ENCODE measurements at regions not wholly inside any gene's neighbourhood (a gene's known extent, or its start where the extent isn't known, plus 50 kb on each side); places are given as distances from the start of the nearest gene placed in this dataset.
"Not testable (repeated sequence)": the region's sequence is repeated elsewhere in the genome, so short reads cannot be mapped to it uniquely, and the experiment has no call there.

GRCh38 chr13:81406639-81407292, 1065.8 kb upstream of the SPRY2 start:
- no peak for DNase-seq

DNA sequence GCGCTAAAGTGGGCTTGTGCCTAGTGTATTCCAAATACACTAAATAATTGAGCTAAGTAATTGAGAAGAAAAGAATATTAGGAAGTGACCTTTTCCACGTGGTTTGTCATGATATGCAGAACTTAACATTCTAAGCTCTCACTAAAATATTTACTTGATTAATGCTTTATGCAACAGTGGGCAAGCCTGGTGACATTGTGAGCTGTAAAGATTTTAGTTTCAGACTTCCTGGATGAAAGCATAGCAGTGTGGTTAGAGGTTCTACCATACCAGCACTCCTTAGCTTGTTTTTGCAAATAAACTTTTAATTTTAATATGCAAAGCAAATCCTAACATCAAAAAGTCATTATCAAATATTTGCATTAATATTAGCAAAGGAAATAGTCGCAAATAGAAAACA, 1065.1 kb upstream of the SPRY2 start:
- no peak for DNase-seq

GRCh38 chr13:81396192-81396591, 1055.3 kb upstream of the SPRY2 start:
- no peak for DNase-seq

- no peak for DNase-seq
Observed at GRCh38 chr13:81395368-81395767, 1054.4 kb upstream of the SPRY2 start.

GRCh38 chr13:81394640-81395039, 1053.7 kb upstream of the SPRY2 start:
- no peak for DNase-seq

GRCh38 chr13:81393721-81394120, 1052.8 kb upstream of the SPRY2 start:
- no peak for DNase-seq

DNA sequence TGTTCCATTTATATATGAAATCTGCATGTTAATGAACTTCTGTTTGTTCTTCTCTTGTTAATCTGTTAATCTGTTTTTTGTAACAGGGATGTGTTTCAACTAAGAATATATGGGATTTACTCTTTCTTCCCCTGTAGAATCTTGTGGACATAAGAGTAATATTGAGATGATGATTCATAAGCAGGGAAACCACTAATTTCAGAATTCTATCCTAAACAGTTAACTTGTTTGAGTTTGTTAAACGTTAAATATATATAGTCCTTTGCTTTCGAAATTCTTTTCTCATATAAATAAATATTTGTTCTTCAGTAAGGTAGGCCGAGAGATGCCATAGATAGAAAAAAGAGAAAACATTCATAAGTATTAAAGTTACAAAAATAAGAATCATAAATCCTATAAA, 1052.2 kb upstream of the SPRY2 start:
- DNase-seq, result no peak

DNA sequence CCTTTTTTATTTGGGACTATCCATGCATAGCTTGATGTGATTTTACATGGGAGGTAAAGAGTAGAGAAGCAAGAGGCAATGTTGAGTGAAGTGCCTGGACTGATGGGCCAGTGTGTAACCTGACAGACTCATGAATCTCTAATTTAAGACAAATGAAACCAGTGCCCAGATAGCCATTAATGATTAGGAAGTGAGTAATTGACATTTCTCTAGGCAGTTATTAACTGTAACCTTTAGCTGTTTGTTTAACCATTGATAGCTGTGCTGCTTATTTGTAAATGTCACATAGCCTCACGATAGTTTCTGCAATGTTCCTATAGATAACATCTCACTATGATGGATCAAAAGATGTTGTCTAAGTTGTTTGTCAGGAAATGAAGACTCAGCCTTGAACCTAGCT, 1047.5 kb upstream of the SPRY2 start:
- DNase-seq, result no peak

GRCh38 chr13:81383444-81383843, 1042.5 kb upstream of the SPRY2 start:
- DNase-seq, result no peak

GRCh38 chr13:81382246-81382645, 1041.3 kb upstream of the SPRY2 start:
- no peak for DNase-seq

- DNase-seq, result no peak
Observed at GRCh38 chr13:81381560-81381959, 1040.6 kb upstream of the SPRY2 start.

GRCh38 chr13:81379183-81379582, 1038.3 kb upstream of the SPRY2 start:
- DNase-seq, result no peak

GRCh38 chr13:81377921-81378320, 1037.0 kb upstream of the SPRY2 start:
- DNase-seq, result no peak

- no peak for DNase-seq
Observed at GRCh38 chr13:81375709-81376108, 1034.8 kb upstream of the SPRY2 start.

DNA sequence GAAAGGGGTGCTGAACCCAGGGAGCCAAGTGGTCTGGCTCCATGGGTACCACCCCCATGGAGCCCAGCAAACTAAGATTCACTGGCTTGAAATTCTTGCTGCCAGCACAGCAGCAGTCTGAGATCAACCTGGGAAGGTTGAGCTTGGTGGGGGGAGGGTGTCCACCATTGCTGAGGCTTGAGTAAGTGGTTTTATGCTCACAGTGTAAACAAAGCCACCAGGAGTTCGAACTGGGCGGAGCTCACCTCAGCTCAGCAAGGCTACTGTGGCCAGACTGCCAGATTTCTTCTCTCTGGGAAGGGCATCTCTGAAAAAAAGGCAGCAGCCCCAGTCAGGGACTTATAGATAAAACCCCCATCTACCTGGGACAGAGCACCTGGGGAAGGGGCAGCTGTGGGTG, 1021.8 kb upstream of the SPRY2 start:
- not testable (repeated sequence) for DNase-seq

- DNase-seq, result no peak
Observed at GRCh38 chr13:81350056-81350455, 1009.1 kb upstream of the SPRY2 start.

DNA sequence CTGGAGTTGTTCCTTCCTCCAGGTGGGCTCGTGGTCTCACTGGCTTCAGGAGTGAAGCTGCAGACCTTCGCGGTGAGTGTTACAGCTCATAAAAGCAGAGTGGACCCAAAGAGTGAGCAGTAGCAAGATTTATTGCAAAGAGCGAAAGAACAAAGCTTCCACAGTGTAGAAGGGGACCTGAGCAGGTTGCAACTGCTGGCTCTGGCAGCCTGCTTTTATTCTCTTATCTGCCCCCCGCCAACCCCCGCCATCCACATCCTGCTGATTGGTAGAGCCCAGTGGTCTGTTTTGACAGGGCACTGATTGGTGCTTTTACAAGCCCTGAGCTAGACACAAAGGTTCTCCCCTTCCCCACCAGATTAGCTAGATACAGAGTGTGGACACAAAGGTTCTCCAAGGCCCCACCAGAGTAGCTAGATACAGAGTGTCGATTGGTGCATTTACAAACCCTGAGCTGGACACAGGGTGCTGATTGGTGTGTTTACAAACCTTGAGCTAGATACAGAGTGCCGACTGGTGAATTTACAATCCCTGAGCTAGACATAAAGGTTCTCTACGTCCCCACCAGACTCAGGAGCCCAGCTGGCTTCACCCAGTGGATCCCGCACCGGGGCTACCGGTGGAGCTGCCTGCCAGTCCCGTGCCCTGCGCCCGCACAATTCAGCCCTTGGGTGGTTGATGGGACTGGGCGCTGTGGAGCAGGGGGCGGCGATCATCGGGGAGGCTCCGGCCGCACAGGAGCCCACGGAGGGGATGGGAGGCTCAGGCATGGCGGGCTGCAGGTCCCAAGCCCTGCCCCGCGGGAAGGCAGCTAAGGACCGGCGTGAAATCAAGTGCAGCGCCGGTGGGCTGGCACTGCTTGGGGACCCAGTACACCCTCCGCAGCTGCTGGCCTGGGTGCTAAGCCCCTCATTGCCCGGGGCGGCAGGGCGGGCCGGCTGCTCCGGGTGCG, 999.5 kb upstream of the SPRY2 start:
- DNase-seq, result not testable (repeated sequence)

DNA sequence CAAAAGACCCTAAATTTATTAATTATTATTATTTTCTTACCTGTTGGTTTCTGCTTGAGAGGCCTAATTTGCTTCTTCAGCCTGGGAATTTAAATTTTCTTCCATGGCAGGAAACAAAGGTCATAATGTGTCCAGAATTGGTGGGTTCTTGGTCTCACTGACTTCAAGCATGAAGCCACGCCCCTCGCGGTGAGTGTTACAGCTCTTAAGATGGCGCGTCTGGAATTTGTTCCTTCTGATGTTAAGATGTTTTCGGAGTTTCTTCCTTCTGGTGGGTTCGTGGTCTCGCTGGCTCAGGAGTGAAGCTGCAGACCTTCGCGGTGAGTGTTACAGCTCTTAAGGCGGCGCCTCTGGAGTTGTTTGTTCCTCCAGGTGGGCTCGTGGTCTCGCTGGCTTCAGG, 998.7 kb upstream of the SPRY2 start:
- not testable (repeated sequence) for DNase-seq

DNA sequence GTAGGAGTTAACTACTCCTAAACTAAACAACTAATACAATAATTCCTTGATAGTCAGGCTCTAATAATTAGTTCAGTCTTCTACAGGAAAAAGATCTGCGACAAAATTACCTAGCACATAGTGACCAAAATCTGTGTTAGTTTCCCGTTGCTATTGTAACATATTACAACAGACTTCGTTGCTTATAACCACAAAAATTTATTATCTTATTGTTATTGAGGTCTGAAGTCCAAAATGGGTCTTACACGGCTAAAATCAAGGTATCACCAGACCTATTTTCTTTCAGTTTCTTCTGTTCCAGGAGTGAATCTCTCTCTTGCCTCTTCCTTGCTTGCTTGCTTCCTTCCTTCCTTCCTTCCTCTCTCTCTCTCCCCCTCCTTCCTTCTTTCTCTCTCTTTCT, 993.6 kb upstream of the SPRY2 start:
- DNase-seq, result no peak

GRCh38 chr13:81326913-81327312, 986.0 kb upstream of the SPRY2 start:
- DNase-seq, result no peak

- DNase-seq, result no peak
Observed at GRCh38 chr13:81320516-81320915, 979.6 kb upstream of the SPRY2 start.

GRCh38 chr13:81319351-81319750, 978.4 kb upstream of the SPRY2 start:
- no peak for DNase-seq

DNA sequence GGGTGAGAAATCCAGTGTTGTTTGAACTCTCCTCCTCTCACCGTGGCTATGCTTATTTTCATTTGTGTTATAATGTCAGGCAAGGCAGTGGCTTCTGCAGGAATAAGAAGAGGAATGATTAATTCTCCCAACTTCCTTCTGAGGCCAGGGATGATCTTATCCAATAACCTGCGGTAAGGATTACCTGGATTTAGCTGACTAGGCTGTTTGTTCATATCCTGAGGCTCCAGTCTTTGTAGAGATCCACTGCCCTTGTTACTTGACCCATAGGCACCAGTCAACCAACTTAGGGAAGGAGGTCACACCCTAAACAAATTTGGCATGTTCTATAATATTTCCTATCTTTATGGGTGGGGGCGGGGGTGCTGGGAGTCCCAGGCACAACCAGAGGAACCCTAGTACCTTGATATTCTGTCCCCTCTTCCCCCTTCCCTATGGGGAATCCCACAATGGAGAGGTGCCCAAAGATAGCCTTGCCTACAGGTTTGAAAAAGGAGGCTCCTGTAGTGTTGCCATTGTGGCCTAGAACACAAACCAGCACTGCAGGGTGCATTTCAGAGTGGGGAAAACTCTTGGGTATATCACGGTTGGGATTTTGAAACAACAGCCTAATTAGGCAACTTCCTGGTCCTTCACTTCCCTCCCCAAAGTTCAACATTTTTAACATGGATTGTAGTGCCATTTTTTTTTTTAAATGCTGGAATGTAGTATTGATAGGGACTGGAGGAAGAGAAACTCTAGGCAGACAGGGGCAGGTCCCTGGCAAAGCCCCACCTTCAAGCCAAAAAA, 977.5 kb upstream of the SPRY2 start:
- DNase-seq, result no peak

DNA sequence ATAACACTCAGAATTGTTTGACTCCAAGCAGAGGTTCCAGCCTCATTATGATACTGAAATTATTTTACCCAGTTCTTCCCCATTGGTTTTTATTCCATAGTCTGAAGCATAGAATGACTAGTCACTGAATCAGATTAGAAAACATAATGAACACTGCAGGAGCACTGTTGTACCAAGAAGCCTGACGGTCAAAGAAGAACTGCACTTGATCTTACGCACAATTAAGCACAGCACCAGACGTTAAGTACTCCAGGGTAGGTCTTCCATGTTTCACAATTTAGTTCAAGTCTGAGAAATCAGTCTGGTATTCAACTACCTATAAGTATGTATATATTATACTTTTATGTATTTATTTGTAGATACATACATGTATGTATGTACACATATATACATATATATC, 973.5 kb upstream of the SPRY2 start:
- no peak for DNase-seq

All from DMS79 treated with DMSO at 0.1 percent for 48 hours (cell line).